Progenitor cell of endocrine pancreas (in vitro differentiated cells): ENCODE measurements at regions not wholly inside any gene's neighbourhood (a gene's known extent, or its start where the extent isn't known, plus 50 kb on each side); places are given as distances from the start of the nearest gene placed in this dataset.

ENCODE experiments used
- DNase-seq: peaks from one replicate; pipeline ENCODE4 v3.0.0; 2021; ENCODE audit warnings: low spot score; ENCODE audit not compliant: unreplicated experiment
- H3K27ac Mint-ChIP-seq: 2 replicates; pipeline ENCODE4 v1.8.0; 2021; ENCODE audit warnings: mild to moderate bottlenecking, moderate library complexity, mixed read lengths
- H3K27me3 Mint-ChIP-seq: 2 replicates; pipeline ENCODE4 v1.8.0; 2021; ENCODE audit warnings: mixed read lengths
- H3K36me3 Mint-ChIP-seq: 2 replicates; pipeline ENCODE4 v1.8.0; 2022; ENCODE audit warnings: mixed read lengths; ENCODE audit not compliant: insufficient read depth
- H3K4me1 Mint-ChIP-seq: 2 replicates; pipeline ENCODE4 v1.8.0; 2021; ENCODE audit warnings: low read depth, mixed read lengths
- H3K4me3 Mint-ChIP-seq: 2 replicates; pipeline ENCODE4 v1.8.0; 2021; ENCODE audit warnings: low read depth, mild to moderate bottlenecking, moderate library complexity, mixed read lengths
- H3K9me3 Mint-ChIP-seq: 2 replicates; pipeline ENCODE4 v1.8.0; 2021; ENCODE audit warnings: low read depth, mixed read lengths
- TF ChIP-seq, protein P1 (sequence below): fragments of 200-600 bp; sonication (generic); IDR thresholded peaks from one replicate; pipeline ENCODE4 v1.5.0; 2021; ENCODE audit warnings: antibody characterized with exemption, mild to moderate bottlenecking; ENCODE audit not compliant: unreplicated experiment

DNA sequence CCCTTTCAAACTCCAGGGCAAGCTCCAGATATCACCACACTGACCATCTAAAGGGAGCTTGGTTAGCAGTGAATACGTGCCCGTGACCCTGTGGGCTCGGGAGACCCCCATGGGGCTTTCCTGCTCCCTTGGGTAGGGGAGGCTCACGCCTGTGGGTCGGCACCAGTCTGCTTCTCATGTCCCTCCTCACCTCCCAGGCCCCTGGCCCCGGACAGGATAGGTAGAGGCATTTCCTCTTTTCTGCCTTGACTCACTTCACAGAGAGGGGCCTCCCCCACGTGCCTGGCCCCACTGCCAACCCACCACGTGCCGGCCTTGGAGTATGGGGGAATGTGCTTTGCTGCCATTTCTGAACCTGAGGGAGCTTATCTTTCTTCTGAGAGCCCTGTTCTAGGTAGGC, 131.3 kb upstream of the FAM20C start:
- TF ChIP-seq, protein P1, sequence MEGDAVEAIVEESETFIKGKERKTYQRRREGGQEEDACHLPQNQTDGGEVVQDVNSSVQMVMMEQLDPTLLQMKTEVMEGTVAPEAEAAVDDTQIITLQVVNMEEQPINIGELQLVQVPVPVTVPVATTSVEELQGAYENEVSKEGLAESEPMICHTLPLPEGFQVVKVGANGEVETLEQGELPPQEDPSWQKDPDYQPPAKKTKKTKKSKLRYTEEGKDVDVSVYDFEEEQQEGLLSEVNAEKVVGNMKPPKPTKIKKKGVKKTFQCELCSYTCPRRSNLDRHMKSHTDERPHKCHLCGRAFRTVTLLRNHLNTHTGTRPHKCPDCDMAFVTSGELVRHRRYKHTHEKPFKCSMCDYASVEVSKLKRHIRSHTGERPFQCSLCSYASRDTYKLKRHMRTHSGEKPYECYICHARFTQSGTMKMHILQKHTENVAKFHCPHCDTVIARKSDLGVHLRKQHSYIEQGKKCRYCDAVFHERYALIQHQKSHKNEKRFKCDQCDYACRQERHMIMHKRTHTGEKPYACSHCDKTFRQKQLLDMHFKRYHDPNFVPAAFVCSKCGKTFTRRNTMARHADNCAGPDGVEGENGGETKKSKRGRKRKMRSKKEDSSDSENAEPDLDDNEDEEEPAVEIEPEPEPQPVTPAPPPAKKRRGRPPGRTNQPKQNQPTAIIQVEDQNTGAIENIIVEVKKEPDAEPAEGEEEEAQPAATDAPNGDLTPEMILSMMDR = no peak
- H3K27ac Mint-ChIP-seq = no peak overlapping the region
- no peak overlapping the region for H3K4me3 Mint-ChIP-seq
- no peaks in the 10 kb centered on the region for H3K4me1 Mint-ChIP-seq
- no peaks in the 10 kb centered on the region for H3K36me3 Mint-ChIP-seq
- no peaks in the 10 kb centered on the region for H3K9me3 Mint-ChIP-seq
- H3K27me3 Mint-ChIP-seq = peaks cover 15% of the 10 kb centered on the region
- DNase-seq = no peak

- Mint-ChIP-seq H3K9me3 (no peaks in the 10 kb centered on the region), H3K4me1 (no peaks in the 10 kb centered on the region), H3K27ac (no peak overlapping the region), H3K27me3 (peaks cover 18% of the 10 kb centered on the region), H3K36me3 (no peaks in the 10 kb centered on the region), H3K4me3 (no peak overlapping the region)
- DNase-seq = no peak
- TF ChIP-seq, protein P1 = no peak
These were observed 130.6 kb upstream of the FAM20C start for GRCh38 chr7:61576-62360.

GRCh38 chr7:62361-63116, 129.8 kb upstream of the FAM20C start:
- Mint-ChIP-seq H3K9me3 (no peaks in the 10 kb centered on the region), H3K27me3 (peaks cover 20% of the 10 kb centered on the region), H3K36me3 (no peaks in the 10 kb centered on the region), H3K4me3 (no peak overlapping the region), H3K27ac (no peak overlapping the region), H3K4me1 (no peaks in the 10 kb centered on the region)
- TF ChIP-seq, protein P1 = no peak
- no peak for DNase-seq

DNA sequence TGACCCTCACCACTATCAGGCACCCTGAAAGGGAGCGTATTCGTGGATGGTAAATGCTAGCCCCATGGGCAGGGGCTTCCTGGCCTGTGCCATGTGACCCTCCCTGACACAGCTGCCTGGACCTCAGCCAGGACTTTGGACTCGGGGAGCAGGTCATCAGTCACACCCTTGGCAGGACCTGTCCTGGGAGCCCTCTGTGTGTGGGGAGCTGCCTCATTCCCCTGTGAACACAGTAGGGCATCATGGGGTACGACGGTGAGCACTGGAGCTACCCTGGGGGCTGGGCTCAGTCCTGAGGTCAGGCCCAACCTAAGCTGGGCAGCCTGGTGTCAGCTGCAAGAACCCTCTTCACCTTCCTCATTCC, 129.3 kb upstream of the FAM20C start:
- no peaks in the 10 kb centered on the region for H3K4me1 Mint-ChIP-seq
- DNase-seq = no peak
- H3K9me3 Mint-ChIP-seq = no peaks in the 10 kb centered on the region
- no peak overlapping the region for H3K4me3 Mint-ChIP-seq
- TF ChIP-seq, protein P1 = no peak
- peaks cover 14% of the 10 kb centered on the region for H3K27me3 Mint-ChIP-seq
- H3K36me3 Mint-ChIP-seq = no peaks in the 10 kb centered on the region
- no peak overlapping the region for H3K27ac Mint-ChIP-seq

- TF ChIP-seq, protein P1 = no peak
- H3K27me3 Mint-ChIP-seq = peaks cover 13% of the 10 kb centered on the region
- no peaks in the 10 kb centered on the region for H3K9me3 Mint-ChIP-seq
- no peak for DNase-seq
- H3K36me3 Mint-ChIP-seq = no peaks in the 10 kb centered on the region
- no peaks in the 10 kb centered on the region for H3K4me1 Mint-ChIP-seq
- H3K4me3 Mint-ChIP-seq = no peak overlapping the region
- H3K27ac Mint-ChIP-seq = no peak overlapping the region
These were observed 128.8 kb upstream of the FAM20C start for GRCh38 chr7:63521-64021.
